GM12874 (cell line): ENCODE measurements at regions not wholly inside any gene's neighbourhood (a gene's known extent, or its start where the extent isn't known, plus 50 kb on each side); places are given as distances from the start of the nearest gene placed in this dataset.

Experiments used
- TF ChIP-seq, protein P1 (sequence below): IDR thresholded peaks from 2 replicates; pipeline ENCODE4 v1.5.1; 2011; ENCODE audit warnings: low read depth, mild to moderate bottlenecking, control low read depth, low read length, moderate library complexity; ENCODE audit not compliant: insufficient read depth

DNA sequence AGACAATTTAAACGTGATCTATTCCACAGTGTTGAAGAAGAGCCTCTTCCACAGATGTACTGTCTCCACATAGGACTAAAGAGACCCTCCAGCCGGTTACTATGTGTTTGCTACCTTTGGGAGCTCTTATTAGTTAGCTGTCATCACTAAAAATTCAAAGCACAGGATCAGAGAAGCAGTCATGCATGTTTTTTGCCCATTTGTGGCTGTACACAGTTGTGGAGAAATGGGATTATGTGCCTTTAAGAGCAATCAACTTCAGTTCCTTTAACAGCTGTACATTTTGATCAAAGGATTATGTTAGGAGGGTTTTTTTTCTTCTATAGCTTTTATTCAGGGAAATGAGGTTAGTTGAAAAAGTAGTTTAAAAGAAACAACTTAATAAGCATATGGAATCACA lies 149.0 kb upstream of the SPOCK3 start:
- TF ChIP-seq, protein P1, sequence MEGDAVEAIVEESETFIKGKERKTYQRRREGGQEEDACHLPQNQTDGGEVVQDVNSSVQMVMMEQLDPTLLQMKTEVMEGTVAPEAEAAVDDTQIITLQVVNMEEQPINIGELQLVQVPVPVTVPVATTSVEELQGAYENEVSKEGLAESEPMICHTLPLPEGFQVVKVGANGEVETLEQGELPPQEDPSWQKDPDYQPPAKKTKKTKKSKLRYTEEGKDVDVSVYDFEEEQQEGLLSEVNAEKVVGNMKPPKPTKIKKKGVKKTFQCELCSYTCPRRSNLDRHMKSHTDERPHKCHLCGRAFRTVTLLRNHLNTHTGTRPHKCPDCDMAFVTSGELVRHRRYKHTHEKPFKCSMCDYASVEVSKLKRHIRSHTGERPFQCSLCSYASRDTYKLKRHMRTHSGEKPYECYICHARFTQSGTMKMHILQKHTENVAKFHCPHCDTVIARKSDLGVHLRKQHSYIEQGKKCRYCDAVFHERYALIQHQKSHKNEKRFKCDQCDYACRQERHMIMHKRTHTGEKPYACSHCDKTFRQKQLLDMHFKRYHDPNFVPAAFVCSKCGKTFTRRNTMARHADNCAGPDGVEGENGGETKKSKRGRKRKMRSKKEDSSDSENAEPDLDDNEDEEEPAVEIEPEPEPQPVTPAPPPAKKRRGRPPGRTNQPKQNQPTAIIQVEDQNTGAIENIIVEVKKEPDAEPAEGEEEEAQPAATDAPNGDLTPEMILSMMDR: no peak

DNA sequence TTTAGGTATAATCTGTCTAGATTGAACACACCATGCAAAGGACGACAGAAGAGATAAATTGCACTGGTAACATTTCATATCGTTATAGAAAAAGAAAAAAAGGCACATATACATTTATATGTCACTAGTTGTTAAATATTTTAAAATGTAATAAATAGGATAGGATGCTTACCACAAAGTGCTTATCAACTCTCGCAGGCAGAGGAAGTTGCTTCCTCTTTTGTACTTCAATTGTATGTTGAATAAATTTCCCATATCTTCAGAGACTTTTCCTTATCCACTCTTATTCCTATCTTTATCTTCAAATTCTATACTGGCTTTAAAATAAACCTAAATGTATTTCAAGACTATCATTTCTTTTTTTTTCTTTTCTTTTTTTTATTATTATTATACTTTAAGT lies 163.3 kb upstream of the SPOCK3 start:
- TF ChIP-seq, protein P1: no peak

DNA sequence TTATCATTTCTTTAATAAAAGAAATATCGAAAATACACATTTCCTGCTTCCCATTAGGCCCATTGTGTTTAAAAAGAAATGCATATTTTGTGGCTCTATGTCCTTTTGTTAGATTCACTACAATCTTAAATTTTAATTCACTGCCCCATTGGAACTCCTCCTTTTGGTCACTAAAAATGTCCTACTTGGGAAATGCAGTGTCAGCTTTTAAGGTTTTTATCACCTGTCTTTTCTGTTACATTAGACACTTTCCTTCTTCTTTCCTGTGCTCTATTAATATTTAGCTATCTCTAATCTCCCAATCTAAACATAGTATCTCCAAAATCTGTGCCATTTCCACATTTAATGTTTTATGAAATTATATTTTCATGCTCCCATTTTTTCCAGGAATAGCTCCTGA lies 164.9 kb upstream of the SPOCK3 start:
- TF ChIP-seq, protein P1: no peak

DNA sequence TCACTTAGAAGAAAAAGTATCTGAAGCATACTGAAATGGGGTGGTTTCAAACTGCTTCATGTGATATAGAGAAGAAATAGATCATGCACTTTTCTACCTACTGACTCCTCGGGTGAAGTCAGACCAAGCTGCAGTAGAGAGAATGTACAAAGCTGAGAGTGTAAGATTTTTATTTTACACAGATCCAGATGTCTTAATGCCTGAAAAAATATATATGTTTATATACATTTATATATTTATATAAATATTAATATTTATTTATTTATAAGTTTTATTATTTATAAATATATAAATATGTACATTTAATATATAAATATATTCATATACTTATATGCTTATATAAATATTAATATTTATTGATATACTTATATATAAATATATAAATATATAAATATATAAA lies 171.9 kb upstream of the SPOCK3 start:
- TF ChIP-seq, protein P1: no peak

DNA sequence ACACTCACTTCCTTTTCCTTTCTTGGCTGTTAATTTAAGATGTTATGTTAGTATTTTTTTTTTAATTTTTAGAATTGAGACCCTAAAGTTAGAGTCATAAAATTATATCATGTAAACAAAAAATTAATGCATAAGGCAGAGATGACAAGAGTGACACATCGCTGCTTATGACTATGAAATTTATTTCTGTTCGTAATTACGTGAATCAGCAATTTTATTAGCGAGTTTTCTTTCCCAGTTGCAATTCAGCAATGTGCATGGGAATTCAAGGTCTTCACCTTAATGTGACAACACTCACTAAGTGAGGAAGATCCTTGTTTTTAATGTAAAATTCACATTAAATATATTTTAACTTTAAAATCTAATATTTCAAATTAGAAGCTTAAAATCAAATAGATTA lies 181.2 kb upstream of the SPOCK3 start:
- TF ChIP-seq, protein P1: no peak

DNA sequence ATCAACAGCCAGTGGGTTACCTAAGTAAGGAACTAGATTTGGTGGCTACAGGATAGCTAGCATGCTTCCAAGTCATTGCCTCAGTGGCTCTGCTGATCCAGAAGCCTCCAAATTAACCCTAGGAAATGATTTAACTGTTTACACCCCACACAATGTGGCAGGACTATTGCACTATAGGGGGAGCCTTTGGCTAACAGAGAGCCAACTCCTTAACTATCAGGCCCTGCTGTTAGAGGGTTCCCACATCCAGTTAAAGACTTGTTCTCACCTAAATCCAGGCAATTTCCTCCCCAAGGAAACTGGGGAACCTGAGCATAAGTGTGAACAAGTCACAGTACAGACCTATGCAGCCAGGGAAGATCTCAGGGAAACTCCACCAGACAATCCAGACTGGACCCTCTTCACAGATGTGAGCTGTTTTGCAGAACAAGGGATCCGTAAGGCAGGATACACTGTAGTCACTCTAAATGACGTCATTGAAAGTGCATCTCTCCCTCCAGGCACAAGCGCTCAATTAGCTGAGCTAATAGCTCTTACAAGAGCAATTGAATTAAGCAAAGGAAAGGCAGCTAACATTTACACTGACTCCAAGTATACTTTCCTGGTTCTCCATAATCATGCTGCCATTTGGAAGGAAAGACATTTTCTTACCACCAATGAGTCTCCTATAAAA lies 185.3 kb upstream of the SPOCK3 start:
- TF ChIP-seq, protein P1: no peak

DNA sequence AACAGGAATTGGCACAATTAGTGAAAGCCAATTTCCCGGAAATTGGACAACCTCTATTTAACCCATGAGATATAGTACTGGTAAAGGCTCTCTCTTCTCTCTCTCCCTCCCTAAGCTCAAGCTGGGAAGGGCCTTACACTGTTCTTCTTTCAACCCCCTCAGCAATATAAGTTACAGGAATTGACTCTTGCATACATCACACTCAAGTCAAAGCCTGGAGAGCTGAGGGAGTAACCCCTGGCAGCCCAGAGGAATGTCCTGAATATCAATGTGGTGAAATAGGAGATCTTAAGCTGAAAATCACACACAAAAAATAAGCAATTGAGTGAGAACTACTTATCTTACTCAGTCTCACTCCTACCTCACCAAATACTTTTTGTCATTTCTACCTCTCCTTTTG lies 186.9 kb upstream of the SPOCK3 start:
- TF ChIP-seq, protein P1: no peak
